HepG2 (cell line): ENCODE measurements at regions not wholly inside any gene's neighbourhood (a gene's known extent, or its start where the extent isn't known, plus 50 kb on each side); places are given as distances from the start of the nearest gene placed in this dataset.

Experiments used
- ATAC-seq: fragments of 200-7000 bp; cut with Tn5 transposase; 3 replicates; pipeline ENCODE4 v1.9.1; 2020; ENCODE audit warnings: mild to moderate bottlenecking, moderate library complexity
- BruUV-seq: library from RNA; stranded (reverse); fragments of 400-500 nt; replicated peaks from 2 replicates; lab custom pipeline; 2021; lab: Mats Ljungman, UMichigan
- CTCF ChIA-PET: fragments of 300-600 bp; formaldehyde crosslinking; extraction: SDS; loops from one replicate; lab custom pipeline; 2021; ENCODE audit warnings: low total read pairs, inconsistent platforms, low intra/inter-chr PET ratio; lab: Yijun Ruan, JAX
- POLR2A ChIA-PET: fragments of 350-600 bp; sonication (Branson Sonifier 250); formaldehyde crosslinking; loops from one replicate; lab custom pipeline; 2020; ENCODE audit warnings: antibody characterized with exemption, inconsistent platforms; lab: Yijun Ruan, JAX
- DNase-seq: peaks from one replicate; pipeline ENCODE4 v3.0.0-alpha.2; 2015; ENCODE audit warnings: low spot score
- FAIRE-seq: peaks from 3 replicates; lab custom pipeline; 2011; peaks lifted over from hg19 to GRCh38; lab: Jason Lieb, UNC
- H2AFZ ChIP-seq: one replicate; pipeline ENCODE4 v1.6.1; 2011; ENCODE audit warnings: low read length, inconsistent platforms
- H3K27ac ChIP-seq: fragments of 300-600 bp; 3 replicates; pipeline ENCODE4 v1.8.0; 2011; ENCODE audit warnings: mixed run types, mild to moderate bottlenecking, mixed read lengths, low read length, inconsistent platforms; ENCODE audit not compliant: insufficient read depth; ENCODE audit errors: extremely low read length
- H3K27me3 ChIP-seq, 2 experiments: fragments of 200-600 bp in 1 of 2; 2 replicates in 1 of 2; 3 replicates in 1 of 2; pipeline versions ENCODE4 v1.6.0 to v1.8.0; 2011; ENCODE audit warnings: low read length in 2 of 2, mild to moderate bottlenecking in 2 of 2, moderate library complexity in 2 of 2, inconsistent platforms in 1 of 2; ENCODE audit not compliant: insufficient read depth in 2 of 2, control insufficient read depth in 1 of 2
- H3K36me3 ChIP-seq, 2 experiments: fragments of 200-600 bp in 1 of 2; replicated peaks in 1 of 2; 2 replicates in 1 of 2; 3 replicates in 1 of 2; pipeline versions ENCODE4 v1.5.1 to v1.8.0; 2011; ENCODE audit warnings: low read length in 2 of 2, inconsistent platforms in 1 of 2; ENCODE audit not compliant: insufficient read depth in 2 of 2, control insufficient read depth in 1 of 2
- H3K4me1 ChIP-seq: 2 replicates; pipeline ENCODE4 v1.5.1; 2012; ENCODE audit warnings: low read length, inconsistent platforms; ENCODE audit not compliant: insufficient read depth
- H3K4me2 ChIP-seq: 2 replicates; pipeline ENCODE4 v1.6.0; 2011; ENCODE audit warnings: low read depth, low read length, inconsistent platforms
- H3K4me3 ChIP-seq, 3 experiments: fragments of 200-600 bp in 1 of 3; sonication (generic), shearing (Covaris generic) in 1 of 3; replicated peaks in 1 of 3; 2 replicates each; pipeline ENCODE4 v1.5.1; 2011 to 2016; ENCODE audit warnings: low read length in 3 of 3, inconsistent platforms in 2 of 3, low read depth in 2 of 3, mild to moderate bottlenecking in 2 of 3, control low read depth in 1 of 3, mixed read lengths in 1 of 3; ENCODE audit not compliant: insufficient read depth in 1 of 3
- H3K79me2 ChIP-seq: one replicate; pipeline ENCODE4 v1.6.1; 2011; ENCODE audit warnings: low read length, inconsistent platforms; ENCODE audit not compliant: insufficient read depth
- H3K9ac ChIP-seq: 2 replicates; pipeline ENCODE4 v1.6.0; 2011; ENCODE audit warnings: mild to moderate bottlenecking, low read depth, low read length, inconsistent platforms; ENCODE audit not compliant: insufficient read depth
- H3K9me3 ChIP-seq: 2 replicates; pipeline ENCODE4 v1.5.1; 2012; ENCODE audit warnings: mild to moderate bottlenecking, low read length
- H4K20me1 ChIP-seq: 2 replicates; pipeline ENCODE4 v1.6.0; 2011; ENCODE audit warnings: inconsistent platforms, mild to moderate bottlenecking, low read length, moderate library complexity; ENCODE audit not compliant: insufficient read depth
- GABPA ChIP-seq, 2 experiments: IDR thresholded peaks; 2 replicates each; pipeline ENCODE4 v1.6.1; 2011 to 2016; ENCODE audit warnings: low read depth in 2 of 2, low read length in 1 of 2, missing biosample characterization in 1 of 2, missing genetic modification characterization in 1 of 2
- JARID2 ChIP-seq: sonication (generic); formaldehyde crosslinking; IDR thresholded peaks from 2 replicates; pipeline ENCODE4 v1.8.1; 2023; ENCODE audit warnings: missing genetic modification reagents, inconsistent platforms; ENCODE audit not compliant: insufficient replicate concordance
- PATZ1 ChIP-seq: sonication (generic); formaldehyde crosslinking; IDR thresholded peaks from 2 replicates; pipeline ENCODE4 v1.4.0; 2020; ENCODE audit warnings: missing genetic modification reagents
- PHB2 ChIP-seq: fragments of 450-650 bp; IDR thresholded peaks from 2 replicates; pipeline ENCODE4 v1.6.1; 2018; ENCODE audit not compliant: partially characterized antibody
- POLR2G ChIP-seq: fragments of 200-400 bp; formaldehyde crosslinking; IDR thresholded peaks from 2 replicates; pipeline ENCODE4 v1.6.1; 2018; ENCODE audit warnings: mild to moderate bottlenecking, low read depth, low read length, moderate library complexity
- PRDM4 ChIP-seq: sonication (generic); formaldehyde crosslinking; IDR thresholded peaks from 2 replicates; pipeline ENCODE4 v1.9.0; 2021; ENCODE audit warnings: missing genetic modification reagents, borderline replicate concordance
- SCMH1 ChIP-seq: sonication (generic); formaldehyde crosslinking; IDR thresholded peaks from 2 replicates; pipeline ENCODE4 v1.9.0; 2021; ENCODE audit warnings: missing genetic modification reagents, mild to moderate bottlenecking, borderline replicate concordance
- ZBTB20 ChIP-seq: sonication (generic); formaldehyde crosslinking; IDR thresholded peaks from 2 replicates; pipeline ENCODE4 v1.8.1; 2023; ENCODE audit warnings: missing genetic modification reagents, low read depth, mild to moderate bottlenecking, borderline replicate concordance
- ZBTB33 ChIP-seq: sonication (generic); formaldehyde crosslinking; IDR thresholded peaks from 2 replicates; pipeline ENCODE4 v1.4.0; 2020; ENCODE audit warnings: missing genetic modification reagents
- ZBTB7B ChIP-seq: sonication (generic); formaldehyde crosslinking; IDR thresholded peaks from 2 replicates; pipeline ENCODE4 v1.4.0; 2020; ENCODE audit warnings: missing genetic modification reagents
- ZNF264 ChIP-seq: sonication (generic); formaldehyde crosslinking; IDR thresholded peaks from 2 replicates; pipeline ENCODE4 v1.4.0; 2020; ENCODE audit warnings: missing genetic modification reagents
- ZNF737 ChIP-seq: sonication (generic); formaldehyde crosslinking; IDR thresholded peaks from 2 replicates; pipeline ENCODE4 v1.5.0; 2020; ENCODE audit warnings: missing genetic modification reagents, mild to moderate bottlenecking, borderline replicate concordance
- ZNF792 ChIP-seq: IDR thresholded peaks from 2 replicates; pipeline ENCODE4 v1.6.1; 2016
- ZNF83 ChIP-seq: sonication (generic); formaldehyde crosslinking; IDR thresholded peaks from 2 replicates; pipeline ENCODE4 v1.4.0; 2020; ENCODE audit warnings: missing genetic modification reagents, mild to moderate bottlenecking, borderline replicate concordance
- WGBS: methylation state at CpG from one replicate; pipeline ENCODE4 v1.1.6; 2017; ENCODE audit warnings: low lambda C conversion rate; 5-methylcytosine and 5-hydroxymethylcytosine counted together
- in situ Hi-C: cut with HindIII; loops from 2 replicates; pipeline ENCODE4 v1.10.0; 2017; ENCODE audit warnings: low pct_unique_long_range_greater_than_20kb; ENCODE audit not compliant: extremely low pct_ligation_motif_present
- intact Hi-C: fragments of 100-400 bp; cut with micrococcal nuclease; formaldehyde crosslinking; loops from one replicate; pipeline ENCODE4 v1.10.0; 2022; ENCODE audit not compliant: unreplicated experiment
- TF ChIP-seq, protein P1 (sequence below): IDR thresholded peaks from 2 replicates; pipeline ENCODE4 v1.6.1; 2016; ENCODE audit warnings: control low read depth
- TF ChIP-seq, protein P2 (sequence below): sonication (generic); formaldehyde crosslinking; IDR thresholded peaks from 2 replicates; pipeline ENCODE4 v1.5.1; 2020; ENCODE audit warnings: missing genetic modification reagents, mild to moderate bottlenecking, borderline replicate concordance

DNA sequence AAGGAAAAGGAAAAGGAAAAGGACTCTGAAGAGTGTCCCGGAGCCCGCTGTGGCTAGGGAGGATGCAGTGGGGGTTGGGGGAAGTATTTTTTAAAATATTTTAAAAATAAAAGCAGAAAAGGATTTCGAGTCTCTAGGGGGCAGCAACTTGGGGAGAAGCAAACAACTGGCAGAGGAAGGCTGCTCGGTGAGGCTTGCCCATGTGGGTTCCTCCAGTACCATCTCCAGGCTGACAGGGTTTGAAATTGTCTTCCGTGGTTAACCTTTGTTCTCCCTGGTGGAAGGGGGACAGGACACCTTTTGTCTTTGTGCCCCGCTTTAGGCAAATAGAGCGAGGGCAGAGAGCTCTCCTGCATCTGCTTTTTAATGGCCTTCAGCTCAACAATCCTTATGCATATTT, 60.4 kb upstream of the SNX9 start:
- Histone ChIP-seq H3K79me2 (no peaks in the 10 kb centered on the region), H2AFZ (peak overlapping the region; percentile 45), H4K20me1 (no peaks in the 10 kb centered on the region), H3K9ac (peak overlapping the region; percentile 66; the same call in 1 of the 2 replicates), H3K4me1 (peaks cover 67% of the 10 kb centered on the region), H3K4me3 (peak overlapping the region; percentile 41 to 66 (median 51)), H3K36me3 (no peaks in the 10 kb centered on the region), H3K9me3 (no peaks in the 10 kb centered on the region), H3K27me3 (peaks cover 0 to 11% of the 10 kb centered on the region in 2 experiments; a peak in 3 of 5 replicates), H3K27ac (peak overlapping the region; percentile 9), H3K4me2 (peak overlapping the region; percentile 95)
- POLR2A ChIA-PET: interaction anchor here (0.9 to 1.9 kb wide), 5 partner anchors 10 to 192 kb away, joined by 3 to 12 read pairs (median 5); no protein-coding TSS in a partner anchor
- no TSS peak for BruUV-seq
- in situ Hi-C loops (no loop called here), intact Hi-C loops (loop anchor here (5.0 kb wide), 1 partner anchor 35 kb away; no protein-coding TSS in a partner anchor)
- DNase-seq: peak; percentile 35
- FAIRE-seq: no peak
- peak; percentile 29 for ATAC-seq
- 11% methylated on average over 7 of the region's 7 CpGs for WGBS
- CTCF ChIA-PET: no interaction called here
- TF ChIP-seq JARID2 (no peak), PHB2 (no peak), ZNF737 (no peak), ZNF83 (CRISPR knock-in tag) (no peak), PATZ1 (CRISPR knock-in tag) (peak; percentile 22; the same call in 1 of the 2 replicates), PRDM4 (CRISPR knock-in tag) (no peak), ZNF792 (peak; percentile 12; the same call in 1 of the 2 replicates), ZBTB33 (no peak), ZNF264 (no peak), ZBTB20 (CRISPR knock-in tag) (no peak), GABPA (IDR thresholded peaks at IDR 0.05; ENCODE audit: low read depth, low read length) (no peak), GABPA (CRISPR knock-in tag; IDR thresholded peaks at IDR 0.05; ENCODE audit: low read depth) (no peak), ZBTB7B (CRISPR knock-in tag) (no peak), SCMH1 (no peak), POLR2G (no peak; the same call in 1 of the 2 replicates)
- TF ChIP-seq, protein P1, sequence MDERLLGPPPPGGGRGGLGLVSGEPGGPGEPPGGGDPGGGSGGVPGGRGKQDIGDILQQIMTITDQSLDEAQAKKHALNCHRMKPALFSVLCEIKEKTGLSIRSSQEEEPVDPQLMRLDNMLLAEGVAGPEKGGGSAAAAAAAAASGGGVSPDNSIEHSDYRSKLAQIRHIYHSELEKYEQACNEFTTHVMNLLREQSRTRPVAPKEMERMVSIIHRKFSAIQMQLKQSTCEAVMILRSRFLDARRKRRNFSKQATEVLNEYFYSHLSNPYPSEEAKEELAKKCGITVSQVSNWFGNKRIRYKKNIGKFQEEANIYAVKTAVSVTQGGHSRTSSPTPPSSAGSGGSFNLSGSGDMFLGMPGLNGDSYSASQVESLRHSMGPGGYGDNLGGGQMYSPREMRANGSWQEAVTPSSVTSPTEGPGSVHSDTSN (CRISPR knock-in tag): no peak
- TF ChIP-seq, protein P2, sequence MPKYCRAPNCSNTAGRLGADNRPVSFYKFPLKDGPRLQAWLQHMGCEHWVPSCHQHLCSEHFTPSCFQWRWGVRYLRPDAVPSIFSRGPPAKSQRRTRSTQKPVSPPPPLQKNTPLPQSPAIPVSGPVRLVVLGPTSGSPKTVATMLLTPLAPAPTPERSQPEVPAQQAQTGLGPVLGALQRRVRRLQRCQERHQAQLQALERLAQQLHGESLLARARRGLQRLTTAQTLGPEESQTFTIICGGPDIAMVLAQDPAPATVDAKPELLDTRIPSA (CRISPR knock-in tag): no peak
